CD8-positive, alpha-beta memory T cell (primary cell): ENCODE measurements at regions not wholly inside any gene's neighbourhood (a gene's known extent, or its start where the extent isn't known, plus 50 kb on each side); places are given as distances from the start of the nearest gene placed in this dataset.

Experiments used
- CTCF ChIA-PET: fragments of 350-600 bp; sonication (Branson Sonifier 250); formaldehyde crosslinking; loops from one replicate; lab custom pipeline; 2021; ENCODE audit warnings: antibody characterized with exemption; lab: Charles Lee
- POLR2A ChIA-PET: fragments of 350-600 bp; sonication (Branson Sonifier 250); formaldehyde crosslinking; loops from one replicate; lab custom pipeline; 2021; ENCODE audit warnings: antibody characterized with exemption; lab: Charles Lee
- DNase-seq, 5 donors: peaks; one replicate each; pipeline versions ENCODE4 v3.0.0 to v3.0.0-alpha.2; 2020 to 2022; ENCODE audit warnings: mixed read lengths in 1 of 5
- H3K27ac ChIP-seq: one replicate; pipeline ENCODE4 v1.7.0; 2013; ENCODE audit warnings: low read depth, mild to moderate bottlenecking, low read length, moderate library complexity
- H3K27me3 ChIP-seq: 2 replicates; pipeline ENCODE4 v1.7.0; 2013; ENCODE audit warnings: low read length, mild to moderate bottlenecking; ENCODE audit not compliant: insufficient read depth, poor library complexity, severe bottlenecking
- H3K36me3 ChIP-seq: 2 replicates; pipeline ENCODE4 v1.7.0; 2013; ENCODE audit warnings: mild to moderate bottlenecking, low read length, moderate library complexity; ENCODE audit not compliant: insufficient read depth
- H3K4me1 ChIP-seq: 2 replicates; pipeline ENCODE4 v1.7.0; 2013; ENCODE audit warnings: mild to moderate bottlenecking, low read length, moderate library complexity; ENCODE audit not compliant: insufficient read depth
- H3K4me3 ChIP-seq: 2 replicates; pipeline ENCODE4 v1.7.0; 2013; ENCODE audit warnings: mild to moderate bottlenecking, low read length
- H3K9me3 ChIP-seq: 2 replicates; pipeline ENCODE4 v1.7.0; 2013; ENCODE audit warnings: mild to moderate bottlenecking, low read length
- H3K27ac Mint-ChIP-seq, 8 donors: one replicate each; pipeline ENCODE4 v1.8.0; 2020 to 2021; ENCODE audit warnings: mixed read lengths in 8 of 8, mild to moderate bottlenecking in 6 of 8, inconsistent platforms in 3 of 8, moderate library complexity in 3 of 8
- H3K27me3 Mint-ChIP-seq, 2 donors: one replicate each; pipeline ENCODE4 v1.8.0; 2020 to 2021; ENCODE audit warnings: mixed read lengths in 2 of 2, mild to moderate bottlenecking in 1 of 2, moderate library complexity in 1 of 2
- H3K36me3 Mint-ChIP-seq, 3 donors: one replicate each; pipeline ENCODE4 v1.8.0; 2020 to 2021; ENCODE audit warnings: mixed read lengths in 3 of 3, inconsistent platforms in 1 of 3, mild to moderate bottlenecking in 1 of 3
- H3K4me1 Mint-ChIP-seq, 3 donors: one replicate each; pipeline ENCODE4 v1.8.0; 2020 to 2021; ENCODE audit warnings: mixed read lengths in 3 of 3, inconsistent platforms in 1 of 3, mild to moderate bottlenecking in 1 of 3
- H3K4me3 Mint-ChIP-seq, 7 donors: one replicate each; pipeline ENCODE4 v1.8.0; 2020 to 2021; ENCODE audit warnings: mixed read lengths in 7 of 7, mild to moderate bottlenecking in 6 of 7, moderate library complexity in 4 of 7, inconsistent platforms in 2 of 7
- H3K9me3 Mint-ChIP-seq, 5 donors: one replicate each; pipeline ENCODE4 v1.8.0; 2020 to 2022; ENCODE audit warnings: mixed read lengths in 5 of 5, mild to moderate bottlenecking in 3 of 5, moderate library complexity in 2 of 5, inconsistent platforms in 1 of 5

DNA sequence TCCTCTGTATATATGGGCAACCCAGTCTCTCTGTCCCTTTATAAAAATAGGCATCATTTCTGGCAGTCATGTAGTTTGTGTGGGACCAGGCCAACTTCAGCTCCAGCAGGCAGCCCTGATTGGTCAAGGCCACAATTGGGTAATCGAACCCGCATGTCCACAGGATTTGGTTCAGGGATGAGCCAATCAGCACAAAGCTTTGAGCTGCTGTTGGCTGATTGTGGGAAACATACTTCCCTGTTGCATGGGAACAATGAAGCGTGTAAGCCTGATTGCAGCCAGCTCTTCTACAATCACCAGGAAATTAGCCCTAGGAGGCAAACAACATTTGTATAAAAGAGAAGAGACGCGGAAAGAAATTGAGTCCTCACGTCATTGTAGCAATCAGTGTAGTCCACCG, 328.6 kb downstream of the PCNX1 start:
- H3K27ac ChIP-seq, result no peak overlapping the region
- H3K27me3 Mint-ChIP-seq, result peaks cover 0 to 4% of the 10 kb centered on the region in 2 donors
- H3K36me3 ChIP-seq, result no peaks in the 10 kb centered on the region
- CTCF ChIA-PET, result interaction anchor here (0.8 to 1.0 kb wide), 2 partner anchors 10 to 34 kb away, joined by 3 read pairs; no protein-coding TSS in a partner anchor
- no peaks in the 10 kb centered on the region for H3K9me3 Mint-ChIP-seq
- H3K4me1 ChIP-seq, result no peaks in the 10 kb centered on the region
- no peak overlapping the region for H3K4me3 Mint-ChIP-seq
- H3K27ac Mint-ChIP-seq, result no peak overlapping the region
- H3K36me3 Mint-ChIP-seq, result no peaks in the 10 kb centered on the region
- no peaks in the 10 kb centered on the region for H3K9me3 ChIP-seq
- peaks cover 7 to 11% (median 7%) of the 10 kb centered on the region in 3 donors for H3K4me1 Mint-ChIP-seq
- no peak overlapping the region for H3K4me3 ChIP-seq
- no peaks in the 10 kb centered on the region for H3K27me3 ChIP-seq
- no peak for DNase-seq
- POLR2A ChIA-PET, result no interaction called here

DNA sequence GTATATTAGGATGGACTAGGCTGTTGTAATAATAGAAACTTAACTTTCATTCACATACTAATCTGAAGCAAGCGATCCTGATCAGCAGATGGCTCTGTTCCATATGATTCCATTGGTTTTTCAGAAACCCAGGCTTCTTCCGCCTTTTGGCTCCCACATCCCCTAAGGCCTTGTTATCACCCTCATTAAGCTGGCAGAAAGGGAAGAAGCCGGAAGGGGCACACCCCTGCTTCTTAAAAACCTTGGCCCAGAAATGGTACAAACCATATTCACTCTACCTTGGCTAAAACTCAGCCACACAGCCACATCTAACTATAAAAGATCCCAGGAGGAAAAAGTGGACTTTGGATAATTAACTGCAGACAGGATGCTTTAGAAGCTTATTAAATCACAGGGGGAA, 329.2 kb downstream of the PCNX1 start:
- Histone ChIP-seq H3K4me1 (no peaks in the 10 kb centered on the region), H3K27me3 (no peaks in the 10 kb centered on the region), H3K27ac (no peak overlapping the region), H3K4me3 (no peak overlapping the region), H3K9me3 (no peaks in the 10 kb centered on the region), H3K36me3 (no peaks in the 10 kb centered on the region)
- ChIA-PET POLR2A (no interaction called here), CTCF (interaction anchor here (0.8 to 1.0 kb wide), 2 partner anchors 10 to 35 kb away, joined by 3 read pairs; no protein-coding TSS in a partner anchor)
- peaks cover 0 to 4% of the 10 kb centered on the region in 2 donors for H3K27me3 Mint-ChIP-seq
- DNase-seq, result no peak
- peaks cover 7 to 12% (median 7%) of the 10 kb centered on the region in 3 donors for H3K4me1 Mint-ChIP-seq
- no peak overlapping the region for H3K4me3 Mint-ChIP-seq
- no peak overlapping the region for H3K27ac Mint-ChIP-seq
- H3K36me3 Mint-ChIP-seq, result no peaks in the 10 kb centered on the region
- no peaks in the 10 kb centered on the region for H3K9me3 Mint-ChIP-seq

DNA sequence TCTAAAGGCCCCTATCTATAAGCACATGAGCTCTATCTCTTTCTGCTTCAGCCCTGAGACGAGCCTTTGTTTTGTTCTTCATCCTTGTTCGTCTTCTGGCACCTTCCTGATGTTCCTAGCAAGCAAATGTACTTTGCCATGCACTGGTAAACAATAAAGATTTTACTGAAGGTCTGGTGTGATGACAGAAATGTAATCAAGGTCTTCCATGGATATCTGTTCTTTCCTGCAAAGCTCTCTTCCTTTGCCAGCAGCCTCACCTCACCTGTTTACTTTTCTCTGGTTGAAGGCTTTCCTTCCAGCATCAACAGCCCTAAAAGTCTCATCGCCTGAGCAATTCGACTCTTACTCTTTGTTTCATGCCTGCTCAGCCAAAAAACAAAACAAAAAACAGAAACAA, 330.3 kb downstream of the PCNX1 start:
- no peaks in the 10 kb centered on the region for H3K36me3 Mint-ChIP-seq
- no peak overlapping the region for H3K4me3 ChIP-seq
- H3K36me3 ChIP-seq, result no peaks in the 10 kb centered on the region
- no peak for DNase-seq
- H3K9me3 ChIP-seq, result no peaks in the 10 kb centered on the region
- ChIA-PET CTCF (no interaction called here), POLR2A (no interaction called here)
- H3K4me1 Mint-ChIP-seq, result peaks cover 7 to 12% (median 7%) of the 10 kb centered on the region in 3 donors
- H3K27me3 Mint-ChIP-seq, result peaks cover 0 to 4% of the 10 kb centered on the region in 2 donors
- no peaks in the 10 kb centered on the region for H3K9me3 Mint-ChIP-seq
- H3K27me3 ChIP-seq, result no peaks in the 10 kb centered on the region
- H3K4me1 ChIP-seq, result no peaks in the 10 kb centered on the region
- peak overlapping the region in 1 of 8 donors; percentile 52 for H3K27ac Mint-ChIP-seq
- H3K4me3 Mint-ChIP-seq, result no peak overlapping the region
- H3K27ac ChIP-seq, result no peak overlapping the region

DNA sequence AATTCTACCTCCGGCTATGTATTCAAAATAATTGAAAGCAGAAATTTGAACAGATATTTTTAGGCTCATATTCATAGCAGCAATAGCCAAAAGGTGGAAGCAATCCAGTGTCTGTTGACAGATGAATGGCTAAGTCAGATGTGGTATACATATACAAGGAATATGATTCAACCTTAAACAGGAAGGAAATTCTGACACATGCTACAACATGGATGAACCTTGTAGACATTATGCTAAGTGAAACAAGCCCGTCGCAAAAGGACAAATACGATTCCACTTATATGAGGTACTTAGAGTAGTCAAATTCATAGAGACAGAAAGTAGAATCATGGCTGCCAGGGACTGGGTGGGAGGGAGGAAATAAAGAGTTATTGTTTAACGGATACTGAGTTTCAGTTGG, 331.6 kb downstream of the PCNX1 start:
- Histone ChIP-seq H3K4me1 (no peaks in the 10 kb centered on the region), H3K27me3 (no peaks in the 10 kb centered on the region), H3K27ac (no peak overlapping the region), H3K36me3 (no peaks in the 10 kb centered on the region), H3K9me3 (no peaks in the 10 kb centered on the region), H3K4me3 (no peak overlapping the region)
- Mint-ChIP-seq H3K27ac (no peak overlapping the region), H3K4me1 (peaks cover 7 to 12% (median 9%) of the 10 kb centered on the region in 3 donors), H3K4me3 (no peak overlapping the region), H3K9me3 (no peaks in the 10 kb centered on the region), H3K36me3 (no peaks in the 10 kb centered on the region), H3K27me3 (peaks cover 0 to 4% of the 10 kb centered on the region in 2 donors)
- CTCF ChIA-PET, result no interaction called here
- no peak for DNase-seq
- POLR2A ChIA-PET, result no interaction called here

DNA sequence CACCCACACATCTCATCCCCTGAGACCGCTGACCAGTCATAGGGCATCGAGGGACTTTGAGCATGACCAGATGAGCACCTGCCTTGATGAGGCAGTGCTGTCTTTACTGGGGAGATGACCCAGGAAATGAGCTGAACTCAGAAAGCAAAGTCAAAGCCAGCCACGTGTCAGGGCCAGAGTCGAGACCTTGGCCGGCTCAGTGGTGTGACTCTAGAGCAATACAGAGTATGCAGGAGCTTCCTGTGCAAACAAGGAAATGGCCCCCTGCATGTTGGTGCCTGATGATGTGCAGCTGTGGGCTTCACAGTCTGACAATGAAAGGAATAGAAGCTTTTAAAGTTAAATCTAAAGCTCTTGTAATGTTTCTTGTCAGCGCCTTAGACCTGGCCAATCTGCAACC, 332.9 kb downstream of the PCNX1 start:
- Mint-ChIP-seq H3K36me3 (no peaks in the 10 kb centered on the region), H3K9me3 (no peaks in the 10 kb centered on the region), H3K4me1 (peaks cover 17 to 23% (median 22%) of the 10 kb centered on the region in 3 donors), H3K27ac (peak overlapping the region in 4 of 8 donors; percentile 17 to 42 (median 28)), H3K27me3 (peaks cover 0 to 4% of the 10 kb centered on the region in 2 donors), H3K4me3 (no peak overlapping the region)
- CTCF ChIA-PET, result no interaction called here
- Histone ChIP-seq H3K4me3 (no peak overlapping the region), H3K9me3 (no peaks in the 10 kb centered on the region), H3K4me1 (peaks cover 1% of the 10 kb centered on the region), H3K27ac (no peak overlapping the region), H3K27me3 (no peaks in the 10 kb centered on the region), H3K36me3 (no peaks in the 10 kb centered on the region)
- POLR2A ChIA-PET, result no interaction called here
- no peak for DNase-seq

DNA sequence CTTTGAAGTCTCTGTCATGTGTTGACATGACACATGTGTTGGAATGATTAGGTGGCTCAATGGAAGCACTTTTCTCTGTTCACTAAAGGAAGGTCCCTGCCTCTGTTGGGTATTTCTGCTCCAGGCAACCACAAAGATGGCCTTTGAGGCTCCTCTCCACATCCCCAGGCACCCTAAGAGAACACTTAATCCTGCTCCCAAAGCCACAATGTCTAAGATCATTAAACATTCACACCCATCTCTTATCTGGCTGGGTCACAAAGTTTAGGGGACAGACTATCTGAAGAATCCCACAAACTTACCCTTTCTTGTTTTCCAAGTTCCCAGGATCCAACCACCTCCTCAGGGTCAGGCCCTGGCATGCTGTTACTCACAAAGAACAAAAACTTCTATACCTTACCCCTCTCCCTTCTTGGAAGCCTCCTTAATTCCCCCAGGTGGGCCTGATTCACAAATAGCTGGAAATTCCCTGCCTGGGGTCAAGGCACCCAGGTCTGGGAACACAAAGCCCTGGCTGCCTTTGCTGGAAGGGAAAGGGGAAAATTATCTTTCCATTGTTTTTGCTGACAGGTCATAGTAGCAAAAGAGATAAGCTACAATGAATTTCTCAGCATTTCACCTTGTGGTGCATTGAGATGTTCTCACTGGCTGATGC, 333.7 kb downstream of the PCNX1 start:
- Histone ChIP-seq H3K27me3 (no peaks in the 10 kb centered on the region), H3K4me1 (peaks cover 10% of the 10 kb centered on the region), H3K27ac (no peak overlapping the region), H3K4me3 (no peak overlapping the region), H3K9me3 (no peaks in the 10 kb centered on the region), H3K36me3 (no peaks in the 10 kb centered on the region)
- Mint-ChIP-seq H3K36me3 (peaks cover 0 to 5% (median 0%) of the 10 kb centered on the region in 3 donors), H3K4me1 (peaks cover 25 to 32% (median 31%) of the 10 kb centered on the region in 3 donors), H3K9me3 (peaks cover 0 to under 1% (median 0%) of the 10 kb centered on the region in 5 donors), H3K4me3 (no peak overlapping the region), H3K27me3 (peaks cover 0 to 4% of the 10 kb centered on the region in 2 donors), H3K27ac (peak overlapping the region in 2 of 8 donors; percentile 15 to 42)
- POLR2A ChIA-PET, result no interaction called here
- CTCF ChIA-PET, result no interaction called here
- no peak for DNase-seq

DNA sequence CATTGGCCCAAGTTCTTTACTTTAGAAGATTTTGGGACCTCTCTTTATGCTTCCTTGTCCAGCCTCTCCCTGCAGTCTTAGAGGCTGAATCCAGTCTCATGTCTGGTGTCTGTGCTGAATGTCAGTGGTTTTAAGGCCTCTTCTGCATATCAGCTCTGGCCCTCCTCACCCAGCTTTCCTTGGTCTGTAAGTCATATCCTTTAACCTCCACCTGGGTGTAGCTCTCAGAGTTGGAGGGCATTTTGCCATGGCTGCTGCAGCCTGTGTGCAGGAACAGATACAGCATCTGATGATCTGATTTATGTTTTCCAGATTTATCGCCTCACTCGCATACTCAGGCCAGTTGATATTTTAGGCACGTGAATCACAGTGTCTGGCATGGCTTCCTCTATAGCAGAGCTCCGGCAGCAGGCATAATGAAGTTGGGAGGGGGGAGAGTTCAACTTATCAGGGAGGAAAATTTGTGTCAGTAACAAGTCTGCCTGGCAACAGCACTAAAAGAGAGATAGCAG, 335.0 kb downstream of the PCNX1 start:
- Mint-ChIP-seq H3K4me3 (no peak overlapping the region), H3K36me3 (peaks cover 0 to 13% (median 3%) of the 10 kb centered on the region in 3 donors), H3K27ac (peak overlapping the region in 3 of 8 donors; percentile 11 to 78 (median 32)), H3K9me3 (peaks cover 2 to 7% (median 3%) of the 10 kb centered on the region in 5 donors), H3K27me3 (peaks cover 0 to 4% of the 10 kb centered on the region in 2 donors), H3K4me1 (peaks cover 38 to 45% (median 44%) of the 10 kb centered on the region in 3 donors)
- Histone ChIP-seq H3K27ac (no peak overlapping the region), H3K27me3 (no peaks in the 10 kb centered on the region), H3K9me3 (no peaks in the 10 kb centered on the region), H3K4me1 (peaks cover 23% of the 10 kb centered on the region), H3K36me3 (no peaks in the 10 kb centered on the region), H3K4me3 (no peak overlapping the region)
- no peak for DNase-seq
- CTCF ChIA-PET, result no interaction called here
- POLR2A ChIA-PET, result no interaction called here

DNA sequence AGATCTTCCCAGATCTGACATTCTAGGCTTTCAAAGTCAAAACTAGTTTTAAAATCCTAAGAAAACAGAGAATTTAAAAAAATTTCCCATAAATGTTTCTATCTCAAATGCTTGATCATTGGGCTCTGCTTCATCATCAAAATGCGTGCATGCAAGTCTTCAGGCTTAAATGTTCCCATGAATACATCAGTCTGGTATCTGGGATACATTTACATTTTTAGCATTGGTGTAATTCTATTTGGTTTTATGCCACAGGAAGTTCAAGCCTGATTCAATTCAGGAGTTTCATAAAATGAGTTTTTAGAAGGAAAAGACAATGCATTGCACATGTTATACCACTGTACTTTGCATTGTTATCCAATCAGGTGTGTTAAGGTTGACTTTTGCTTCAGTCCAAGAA, 336.4 kb downstream of the PCNX1 start:
- DNase-seq, result no peak
- Mint-ChIP-seq H3K4me3 (no peak overlapping the region), H3K36me3 (peaks cover 0 to 27% (median 3%) of the 10 kb centered on the region in 3 donors), H3K9me3 (peaks cover 3 to 13% (median 10%) of the 10 kb centered on the region in 5 donors), H3K4me1 (peaks cover 51 to 58% (median 54%) of the 10 kb centered on the region in 3 donors), H3K27me3 (no peaks in the 10 kb centered on the region), H3K27ac (peak overlapping the region in 1 of 8 donors; percentile 66)
- no peak overlapping the region for H3K27ac ChIP-seq
- H3K36me3 ChIP-seq, result no peaks in the 10 kb centered on the region
- H3K4me1 ChIP-seq, result peaks cover 23% of the 10 kb centered on the region
- no peaks in the 10 kb centered on the region for H3K27me3 ChIP-seq
- POLR2A ChIA-PET, result no interaction called here
- no peaks in the 10 kb centered on the region for H3K9me3 ChIP-seq
- CTCF ChIA-PET, result no interaction called here
- H3K4me3 ChIP-seq, result no peak overlapping the region
